SK-N-MC (cell line): ENCODE measurements at regions not wholly inside any gene's neighbourhood (a gene's known extent, or its start where the extent isn't known, plus 50 kb on each side); places are given as distances from the start of the nearest gene placed in this dataset.

Experiments
- EZH2 ChIP-seq: fragments of 200-600 bp; sonication (generic); IDR thresholded peaks from one replicate; pipeline ENCODE4 v1.6.1; 2017; ENCODE audit warnings: antibody characterized with exemption
- POLR2AphosphoS5 ChIP-seq: IDR thresholded peaks from 2 replicates; pipeline ENCODE4 v1.6.1; 2012; ENCODE audit warnings: mild to moderate bottlenecking, low read depth, low read length, borderline replicate concordance

GRCh38 chr4:133803341-133803740, 398.2 kb downstream of the PABPC4L start:
- TF ChIP-seq EZH2 (no peak), POLR2AphosphoS5 (no peak)
